HG03342 (cell line): ENCODE measurements at regions not wholly inside any gene's neighbourhood (a gene's known extent, or its start where the extent isn't known, plus 50 kb on each side); places are given as distances from the start of the nearest gene placed in this dataset.

Source experiments
- ATAC-seq: cut with Tn5 transposase; IDR thresholded peaks from one replicate; pipeline ENCODE4 v1.9.1; 2021; ENCODE audit warnings: mild to moderate bottlenecking, moderate library complexity; ENCODE audit not compliant: unreplicated experiment

- no peak for ATAC-seq
Observed at GRCh38 chr13:108525827-108526226, 103.6 kb upstream of the MYO16 start.

- ATAC-seq = no peak
Observed at GRCh38 chr13:108526286-108526685, 103.1 kb upstream of the MYO16 start.

- no peak for ATAC-seq
Observed at GRCh38 chr13:108527844-108528243, 101.6 kb upstream of the MYO16 start.

GRCh38 chr13:108528303-108528702 is 101.1 kb upstream of the MYO16 start:
- ATAC-seq = no peak

- ATAC-seq = no peak
Observed at GRCh38 chr13:108533842-108534241, 95.6 kb upstream of the MYO16 start.

- ATAC-seq = no peak
Observed at GRCh38 chr13:108534728-108535127, 94.7 kb upstream of the MYO16 start.

- ATAC-seq = no peak
Observed at GRCh38 chr13:108549934-108550333, 79.5 kb upstream of the MYO16 start.

- ATAC-seq = no peak
Observed at GRCh38 chr13:108551674-108552073, 77.7 kb upstream of the MYO16 start.

GRCh38 chr13:108558489-108558888 is 70.9 kb upstream of the MYO16 start:
- ATAC-seq = no peak

GRCh38 chr13:108560093-108560492 is 69.3 kb upstream of the MYO16 start:
- ATAC-seq = no peak

GRCh38 chr13:108561149-108561548 is 68.3 kb upstream of the MYO16 start:
- ATAC-seq = no peak

- ATAC-seq = no peak
Observed at GRCh38 chr13:108566413-108567170, 62.8 kb upstream of the MYO16 start.

- ATAC-seq = no peak
Observed at GRCh38 chr13:108572782-108573211, 56.6 kb upstream of the MYO16 start.

GRCh38 chr13:108573455-108573854 is 56.0 kb upstream of the MYO16 start:
- ATAC-seq = no peak

GRCh38 chr13:108574856-108575255 is 54.6 kb upstream of the MYO16 start:
- no peak for ATAC-seq

GRCh38 chr13:108575430-108575829 is 54.0 kb upstream of the MYO16 start:
- ATAC-seq = no peak
